ENCODE measurements at regions not wholly inside any gene's neighbourhood (a gene's known extent, or its start where the extent isn't known, plus 50 kb on each side); places are given as distances from the start of the nearest gene placed in this dataset.

GRCh38 chr2:180177534-180177933, 170.4 kb upstream of the CWC22 start:
- DNase-seq, result no peak

- DNase-seq, result no peak
These were observed 168.6 kb upstream of the CWC22 start for GRCh38 chr2:180175736-180176135.

- DNase-seq, result no peak
These were observed 167.5 kb upstream of the CWC22 start for GRCh38 chr2:180174580-180174979.

GRCh38 chr2:180169474-180169873, 162.4 kb upstream of the CWC22 start:
- no peak for DNase-seq

- no peak for DNase-seq
These were observed 154.3 kb upstream of the CWC22 start for GRCh38 chr2:180161415-180161814.

GRCh38 chr2:180159921-180160320, 152.8 kb upstream of the CWC22 start:
- no peak for DNase-seq

- DNase-seq, result no peak
These were observed 151.9 kb upstream of the CWC22 start for GRCh38 chr2:180158961-180159360.

GRCh38 chr2:180156651-180157050, 149.6 kb upstream of the CWC22 start:
- DNase-seq, result no peak

- DNase-seq, result no peak
These were observed 143.5 kb upstream of the CWC22 start for GRCh38 chr2:180150606-180151005.

- DNase-seq, result no peak
These were observed 139.4 kb upstream of the CWC22 start for GRCh38 chr2:180146541-180146940.

GRCh38 chr2:180146114-180146513, 139.0 kb upstream of the CWC22 start:
- no peak for DNase-seq

GRCh38 chr2:180145163-180145562, 138.1 kb upstream of the CWC22 start:
- no peak for DNase-seq

- DNase-seq, result no peak
These were observed 137.3 kb upstream of the CWC22 start for GRCh38 chr2:180144338-180144813.

GRCh38 chr2:180143633-180144337, 136.7 kb upstream of the CWC22 start:
- no peak for DNase-seq

- DNase-seq, result no peak
These were observed 134.5 kb upstream of the CWC22 start for GRCh38 chr2:180141600-180141999.

GRCh38 chr2:180133736-180134135, 126.6 kb upstream of the CWC22 start:
- peak; percentile 39 for DNase-seq

GRCh38 chr2:180130403-180130802, 123.3 kb upstream of the CWC22 start:
- no peak for DNase-seq

GRCh38 chr2:180128861-180129260, 121.8 kb upstream of the CWC22 start:
- no peak for DNase-seq

GRCh38 chr2:180125245-180125962, 118.3 kb upstream of the CWC22 start:
- DNase-seq, result peak; percentile 85

GRCh38 chr2:180124273-180125139, 117.4 kb upstream of the CWC22 start:
- peak; percentile 33 for DNase-seq

GRCh38 chr2:180122874-180123273, 115.8 kb upstream of the CWC22 start:
- no peak for DNase-seq

GRCh38 chr2:180115675-180116074, 108.6 kb upstream of the CWC22 start:
- no peak for DNase-seq

GRCh38 chr2:180115269-180115668, 108.2 kb upstream of the CWC22 start:
- no peak for DNase-seq
